NCI-H526 treated with DMSO at 0.1 percent for 48 hours (cell line): ENCODE measurements at regions not wholly inside any gene's neighbourhood (a gene's known extent, or its start where the extent isn't known, plus 50 kb on each side); places are given as distances from the start of the nearest gene placed in this dataset.

ENCODE experiments used
- DNase-seq: peaks from one replicate; lab custom pipeline; 2025; lab: John Stamatoyannopoulos, UW

DNA sequence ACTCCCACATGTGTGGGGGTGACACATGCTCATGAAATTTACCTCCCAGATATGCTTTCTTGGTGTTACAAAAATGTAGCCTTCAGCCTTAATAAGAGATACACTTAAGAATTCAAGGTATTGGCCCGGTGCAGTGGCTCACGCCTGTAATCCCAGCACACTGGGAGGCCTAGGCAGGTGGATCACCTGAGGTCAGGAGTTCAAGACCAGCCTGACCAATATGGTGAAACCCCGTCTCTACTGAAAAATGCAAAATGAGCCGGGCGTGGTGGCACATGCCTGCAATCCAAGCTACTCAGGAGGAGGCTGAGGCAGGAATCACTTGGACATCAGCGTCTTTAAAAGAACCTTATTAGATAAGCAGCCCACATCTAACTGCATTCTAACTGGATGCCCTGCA, 614.3 kb upstream of the CDH4 start:
- DNase-seq = no peak

DNA sequence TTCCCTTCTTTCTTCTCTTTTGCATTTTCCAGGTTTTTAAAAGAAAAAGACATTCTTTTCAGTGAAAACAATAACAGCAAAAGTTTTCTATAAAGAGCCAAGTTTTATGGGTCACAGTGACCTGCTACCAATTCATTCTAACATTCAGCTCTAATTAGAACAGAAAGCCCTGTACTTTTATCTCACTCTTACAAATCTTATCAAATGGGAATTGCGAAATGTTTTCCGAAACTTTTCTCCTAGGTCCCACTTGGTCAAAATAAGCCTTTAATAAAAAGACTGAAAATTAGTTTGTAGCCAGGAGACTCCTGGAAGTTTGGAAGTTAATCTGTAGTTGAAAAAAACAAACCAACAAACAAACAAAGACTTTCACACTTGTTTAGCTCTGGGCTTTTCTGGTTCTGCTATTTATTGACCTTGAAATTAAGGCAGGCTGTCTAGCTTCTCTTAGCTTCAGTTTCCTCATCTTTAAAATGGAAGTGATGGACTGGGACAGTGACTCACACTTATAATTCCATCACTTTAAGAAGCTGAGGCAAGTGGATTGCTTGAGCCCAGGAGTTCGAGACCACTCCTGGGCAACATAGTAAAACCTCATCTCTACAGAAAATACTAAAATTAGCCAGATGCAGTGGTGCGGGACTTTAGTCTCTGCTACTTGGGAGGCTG, 613.5 kb upstream of the CDH4 start:
- DNase-seq = no peak

DNA sequence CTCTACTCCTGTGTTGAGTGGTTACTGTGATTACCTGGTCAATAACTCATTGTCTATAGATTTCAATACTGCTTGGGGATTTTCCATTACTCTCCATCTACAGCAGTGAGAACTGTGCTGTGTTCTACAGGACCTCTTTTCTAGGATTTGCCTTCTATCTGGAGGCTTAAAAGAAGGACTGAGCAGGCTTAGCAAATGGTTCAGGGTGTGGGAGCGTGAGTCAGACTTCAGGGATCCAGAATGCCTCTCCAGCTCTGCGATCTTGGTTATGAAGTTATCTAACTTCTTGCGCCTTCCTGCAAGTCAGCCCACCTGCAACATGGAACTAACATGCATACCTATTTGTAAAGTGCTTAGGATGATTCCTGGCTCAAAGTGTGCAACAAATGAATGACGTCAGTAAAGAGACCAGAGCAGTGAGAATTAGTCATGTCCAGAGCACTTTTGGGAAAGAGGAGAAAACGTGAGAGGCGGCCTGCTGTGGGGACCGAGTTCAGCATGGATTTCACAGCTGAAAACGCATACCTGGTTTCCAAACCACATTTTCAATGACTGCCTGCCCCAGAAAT, 610.1 kb upstream of the CDH4 start:
- no peak for DNase-seq

DNA sequence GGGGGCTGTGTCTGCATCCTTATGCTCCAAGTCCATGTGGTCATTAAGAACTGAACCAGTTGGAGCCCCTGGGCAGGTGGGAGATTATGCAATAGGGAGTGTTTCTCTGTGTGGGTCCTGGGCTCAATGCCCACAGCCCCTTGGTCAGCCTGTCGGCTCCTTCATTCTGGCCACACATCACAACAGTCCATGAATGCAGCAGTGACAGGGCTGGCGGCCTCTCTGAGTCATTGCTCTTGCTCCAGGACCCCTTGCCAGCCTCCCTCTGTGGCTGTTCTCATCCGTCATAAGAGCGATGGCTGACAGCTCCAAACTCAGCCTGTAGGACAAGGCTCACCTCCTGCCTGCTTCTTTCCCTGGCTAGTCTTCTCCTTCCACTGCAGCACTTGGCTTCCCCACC, 609.5 kb upstream of the CDH4 start:
- no peak for DNase-seq

DNA sequence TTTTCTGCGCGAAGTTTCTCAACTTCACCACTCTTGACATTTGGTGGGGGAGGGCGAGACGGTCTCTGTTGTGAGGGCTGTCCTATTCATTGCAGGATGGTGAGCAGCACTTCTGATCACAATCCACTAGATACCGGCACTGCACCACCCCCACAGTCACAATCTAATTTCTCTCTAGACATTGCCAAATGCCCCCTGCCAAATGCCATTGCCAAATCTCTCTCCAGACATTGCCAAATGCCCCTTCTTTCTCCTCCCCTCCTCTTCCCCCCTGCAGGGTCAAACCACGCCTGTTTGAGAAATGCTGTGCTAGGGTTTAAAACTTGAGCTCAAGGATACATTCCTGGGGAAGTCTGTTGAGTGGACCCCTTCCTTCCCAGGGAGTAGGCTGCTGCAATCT, 603.5 kb upstream of the CDH4 start:
- no peak for DNase-seq

DNA sequence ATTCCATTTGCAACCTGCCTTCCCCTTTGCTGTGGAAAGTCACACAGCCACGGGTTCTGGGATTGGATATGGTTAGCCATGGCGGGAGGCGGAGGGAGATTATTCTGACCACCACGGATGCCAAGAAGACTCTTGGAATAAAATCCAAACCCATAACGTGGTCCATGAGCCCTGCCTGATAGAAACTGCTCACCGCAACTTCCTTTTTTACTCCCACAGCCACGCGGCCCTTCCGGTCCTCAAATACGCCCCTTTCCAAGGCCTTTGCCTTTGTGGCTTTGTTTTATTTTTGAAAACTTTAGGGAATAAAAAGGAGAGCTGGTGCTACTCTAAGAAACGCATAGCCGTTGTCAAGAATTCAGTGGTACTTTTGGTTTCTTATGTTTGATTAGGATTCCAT, 602.5 kb upstream of the CDH4 start:
- no peak for DNase-seq

DNA sequence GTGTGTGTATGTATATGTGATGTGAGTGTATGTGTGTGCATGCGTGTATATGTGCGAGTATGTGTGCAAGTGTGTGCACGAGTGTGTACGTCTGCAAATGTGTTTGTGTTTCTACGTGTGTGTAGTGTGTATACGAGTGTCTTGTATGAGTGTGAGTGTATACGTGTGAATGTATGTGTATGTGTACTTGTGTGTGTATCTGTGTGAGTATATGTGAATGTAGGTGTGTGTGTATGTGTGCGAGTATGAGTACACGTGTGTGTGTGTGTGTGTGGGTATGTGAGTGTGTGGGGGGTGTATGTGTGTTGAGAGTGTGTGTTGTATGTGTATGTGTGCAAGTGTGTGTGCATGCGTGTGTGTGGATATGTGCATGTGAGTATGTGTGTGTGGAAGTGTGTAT, 602.0 kb upstream of the CDH4 start:
- no peak for DNase-seq

DNA sequence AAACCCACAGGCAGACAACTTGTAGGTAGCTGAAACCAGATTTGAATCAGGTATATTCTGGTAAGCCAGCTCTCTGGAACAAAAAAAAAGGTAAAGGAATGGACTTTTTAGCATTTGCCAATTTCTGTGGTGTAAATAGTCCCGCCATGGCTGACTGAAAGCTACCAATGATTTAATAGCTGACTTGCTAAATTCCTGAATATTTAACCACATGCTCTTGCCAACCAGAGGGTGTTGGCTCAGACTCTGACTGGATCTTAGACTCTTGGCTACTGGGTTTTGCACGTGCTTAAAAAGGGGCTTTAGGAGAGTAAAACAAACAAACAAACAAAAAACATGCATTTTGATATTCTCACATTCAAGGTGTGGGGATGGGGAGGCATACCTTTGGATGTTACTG, 600.0 kb upstream of the CDH4 start:
- no peak for DNase-seq

DNA sequence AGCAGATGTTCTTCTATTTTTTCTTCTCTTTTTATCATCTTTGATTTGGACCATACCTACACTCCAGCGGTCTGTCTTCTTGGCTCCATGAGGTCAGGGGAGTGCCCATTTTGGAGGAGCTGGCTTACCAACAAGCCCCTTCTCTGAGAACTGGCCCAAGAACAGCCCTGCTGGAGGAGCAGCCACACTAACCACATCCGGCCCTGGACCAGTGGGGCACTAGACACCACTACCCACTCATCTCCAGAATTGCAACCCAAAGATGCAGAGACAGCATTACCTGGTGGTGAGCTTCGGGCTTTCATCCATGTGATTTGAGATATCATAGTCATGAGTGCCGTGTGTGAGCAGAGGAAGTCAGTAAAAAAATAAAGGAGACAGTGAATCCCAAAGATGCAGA, 599.4 kb upstream of the CDH4 start:
- no peak for DNase-seq

DNA sequence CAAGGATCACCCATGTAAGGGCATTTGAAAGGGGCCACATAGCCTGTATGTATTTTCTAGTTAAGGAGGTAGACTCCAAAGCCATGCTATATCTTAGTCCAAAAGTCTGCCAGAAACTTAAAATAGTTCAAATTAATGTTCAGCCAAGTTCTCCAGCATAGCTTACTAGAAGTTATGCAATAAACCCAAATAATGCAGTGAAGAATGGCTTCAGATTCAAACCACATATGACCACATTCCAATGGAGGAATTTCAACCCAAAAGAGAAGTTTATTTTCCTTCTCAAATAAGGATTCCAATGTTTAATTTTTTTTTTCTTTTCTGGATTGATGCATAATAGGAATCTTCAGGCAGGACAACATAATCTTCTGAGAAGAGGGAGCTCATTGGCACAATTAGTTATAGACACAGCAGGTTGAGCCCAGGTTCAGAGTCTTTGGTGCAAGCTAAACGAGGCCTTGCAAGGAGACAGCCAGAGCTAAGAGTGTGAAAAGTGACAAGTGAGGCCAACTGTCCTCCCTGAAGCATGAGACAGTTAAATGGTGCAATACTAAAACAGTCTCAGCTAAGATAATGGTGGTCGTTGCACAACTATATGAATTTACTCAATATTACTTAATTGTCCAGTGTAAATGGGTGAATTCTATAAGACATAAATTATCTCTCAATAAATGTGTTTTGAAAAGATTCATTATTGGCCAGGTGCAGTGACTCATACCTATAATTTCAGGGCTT, 598.8 kb upstream of the CDH4 start:
- no peak for DNase-seq

DNA sequence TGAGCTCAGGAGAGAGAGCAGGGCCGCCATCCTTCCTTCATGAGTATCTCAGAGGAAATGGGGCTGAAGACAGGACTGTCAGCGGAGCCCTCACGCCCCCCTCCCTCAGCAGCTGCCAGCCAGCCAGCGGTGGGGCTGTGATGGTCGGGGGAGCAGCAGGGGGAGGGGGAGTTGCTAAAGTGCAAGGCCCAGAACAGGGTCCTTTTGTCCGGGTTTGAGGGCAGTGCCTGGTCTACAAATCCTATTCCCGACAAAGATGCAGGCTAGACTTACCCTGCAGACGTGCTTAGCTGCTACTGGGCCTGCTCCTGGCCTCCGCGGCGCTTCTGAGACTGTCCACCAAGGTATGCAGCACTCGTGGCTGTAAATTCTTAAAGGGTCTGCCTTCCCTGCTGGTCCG, 593.4 kb upstream of the CDH4 start:
- DNase-seq = no peak

DNA sequence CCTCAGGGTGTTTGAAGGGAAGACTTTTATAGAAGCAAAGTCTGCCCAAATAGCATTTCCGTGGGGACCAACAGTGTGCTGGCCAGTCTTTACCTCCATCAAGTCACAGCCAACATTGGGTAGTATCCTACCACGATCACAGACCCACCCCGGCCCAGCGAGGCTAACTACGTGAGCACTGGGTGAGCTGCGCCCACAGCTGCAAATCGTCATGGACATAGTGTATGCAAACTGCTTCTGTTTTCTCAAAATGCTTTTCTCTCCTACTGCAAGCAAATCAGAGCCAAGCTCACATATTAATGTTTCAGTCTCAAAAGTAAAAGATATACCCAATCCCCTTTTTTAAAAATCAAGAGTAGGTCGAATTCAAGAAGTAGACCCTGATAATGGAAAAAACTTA, 592.8 kb upstream of the CDH4 start:
- DNase-seq = no peak

DNA sequence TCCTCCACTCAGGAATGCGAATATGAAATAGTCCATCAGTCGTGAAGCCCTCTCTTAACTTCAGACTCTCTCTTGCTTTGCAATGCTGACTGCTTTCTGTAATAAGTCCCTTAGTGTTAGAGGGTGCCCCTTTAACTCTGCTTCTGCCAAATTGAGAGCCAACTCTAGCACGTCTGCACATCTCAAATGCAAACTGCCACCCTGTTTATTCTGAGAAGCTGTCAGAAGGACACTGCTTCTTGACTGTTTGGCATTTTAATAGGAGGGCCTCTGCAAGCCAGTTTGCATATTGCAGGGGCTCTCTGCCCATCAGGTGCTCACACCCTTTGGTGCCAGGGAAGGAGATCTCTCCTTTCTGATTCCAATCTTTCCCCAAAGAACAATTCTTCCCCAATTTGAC, 589.8 kb upstream of the CDH4 start:
- peak; percentile 11 for DNase-seq

DNA sequence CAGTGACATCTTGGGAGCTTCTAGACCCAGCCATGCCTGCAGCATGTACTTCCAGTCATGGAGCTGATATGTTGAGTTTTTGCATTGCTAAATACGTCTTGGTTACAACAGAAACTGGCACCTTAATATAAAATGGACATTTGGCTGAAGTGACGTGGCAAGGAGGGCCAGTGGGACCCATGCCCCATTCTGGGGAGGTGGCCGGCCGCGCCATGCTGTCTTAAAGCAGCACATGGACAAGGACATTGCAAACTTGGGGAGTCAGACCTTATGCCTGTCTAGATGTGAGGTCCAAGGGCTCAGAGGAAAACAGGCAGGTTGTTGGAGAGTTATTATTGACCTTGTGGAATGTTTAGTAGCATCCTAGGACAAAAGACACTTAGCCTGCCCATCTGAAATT, 588.0 kb upstream of the CDH4 start:
- no peak for DNase-seq

DNA sequence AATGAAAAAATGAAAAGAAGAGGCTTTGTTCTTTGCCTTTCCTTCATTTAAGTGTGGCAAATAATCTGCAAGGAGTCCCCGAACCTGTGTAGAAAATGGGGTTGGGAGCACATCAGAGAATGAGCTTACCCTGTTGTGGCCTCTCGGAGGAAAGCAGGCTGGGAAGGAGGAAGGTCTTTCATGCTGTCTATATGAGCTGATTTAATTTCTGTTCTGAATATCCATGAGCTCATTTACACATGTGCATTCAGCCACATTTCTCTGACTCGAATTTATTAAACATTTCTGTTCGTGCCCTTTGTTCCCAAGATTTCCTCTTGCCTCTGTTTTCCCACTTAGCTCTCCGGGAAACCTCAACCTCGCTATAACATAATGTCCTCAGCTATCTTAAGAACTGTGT, 584.4 kb upstream of the CDH4 start:
- no peak for DNase-seq

DNA sequence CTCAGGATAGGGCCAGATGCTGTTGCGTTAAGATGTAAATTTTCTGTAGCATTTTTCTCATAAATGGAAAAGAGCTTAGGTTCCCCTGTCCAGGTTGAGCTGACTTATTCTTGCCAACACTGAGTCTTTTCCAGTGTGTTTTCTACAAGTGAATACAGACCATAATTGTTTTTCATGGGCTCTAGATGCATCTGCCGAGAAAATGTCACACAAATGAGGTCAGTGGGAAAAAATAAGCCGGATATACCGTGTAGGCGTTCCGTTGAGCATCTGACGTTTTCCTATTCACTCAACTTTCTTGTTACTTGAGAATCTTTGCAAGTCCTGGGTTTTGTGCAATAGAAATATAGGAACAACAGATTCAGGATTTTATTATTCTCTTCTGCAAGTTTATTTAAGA, 582.9 kb upstream of the CDH4 start:
- DNase-seq = no peak

DNA sequence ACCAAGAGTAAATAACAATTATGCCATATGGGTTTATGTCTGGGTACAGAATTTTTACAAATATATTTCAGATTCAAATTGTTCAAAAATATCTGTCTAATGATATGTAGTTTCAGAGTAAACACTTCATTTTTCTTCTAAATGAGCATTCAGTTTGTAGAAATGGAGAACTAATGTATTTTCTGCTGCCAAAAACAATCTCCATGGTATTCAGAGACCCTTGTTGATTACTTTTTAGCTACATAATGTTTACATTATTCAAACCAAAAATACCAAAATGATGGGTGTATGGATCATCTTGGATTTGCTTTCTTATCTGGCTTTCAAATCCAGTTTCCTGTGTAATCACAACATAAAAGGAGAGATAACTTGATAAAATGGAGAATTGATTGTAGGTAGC, 576.0 kb upstream of the CDH4 start:
- no peak for DNase-seq

DNA sequence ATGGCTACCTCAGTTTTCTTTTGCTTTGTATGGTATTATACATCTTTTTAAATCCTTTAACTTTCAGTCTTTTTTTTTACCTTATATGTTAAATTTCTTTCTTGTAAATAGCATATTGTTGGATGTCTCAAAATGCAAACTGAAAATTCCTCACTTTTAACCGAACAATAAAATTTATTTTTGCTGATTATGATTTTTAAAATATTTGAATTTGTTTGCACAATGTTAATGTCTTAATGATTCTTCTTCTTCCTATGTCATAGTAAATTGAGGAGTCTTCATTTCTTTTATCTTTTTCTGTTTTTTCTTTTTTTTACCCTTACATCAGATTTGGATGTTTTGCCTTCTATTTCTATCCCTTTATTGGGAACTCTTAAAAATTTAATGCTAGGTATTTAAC, 574.2 kb upstream of the CDH4 start:
- DNase-seq = no peak

DNA sequence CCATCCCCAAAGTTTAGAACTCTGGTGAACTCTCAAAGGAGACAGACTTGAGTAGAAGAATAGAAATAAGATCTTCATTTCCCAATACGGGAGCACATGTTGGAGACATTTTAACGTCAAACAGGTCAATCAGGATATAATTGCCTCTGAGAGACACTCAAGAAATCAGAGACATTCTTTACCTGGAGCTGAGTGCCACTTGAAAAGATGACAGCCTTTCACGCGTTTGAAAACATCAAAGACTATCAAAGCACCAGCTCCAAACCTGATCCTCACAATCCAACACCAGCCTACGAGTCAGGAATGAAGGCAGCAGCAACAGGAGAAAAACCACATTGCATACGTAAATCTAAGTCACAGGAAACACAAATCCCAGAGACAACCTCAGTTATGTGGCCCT, 571.5 kb upstream of the CDH4 start:
- no peak for DNase-seq

DNA sequence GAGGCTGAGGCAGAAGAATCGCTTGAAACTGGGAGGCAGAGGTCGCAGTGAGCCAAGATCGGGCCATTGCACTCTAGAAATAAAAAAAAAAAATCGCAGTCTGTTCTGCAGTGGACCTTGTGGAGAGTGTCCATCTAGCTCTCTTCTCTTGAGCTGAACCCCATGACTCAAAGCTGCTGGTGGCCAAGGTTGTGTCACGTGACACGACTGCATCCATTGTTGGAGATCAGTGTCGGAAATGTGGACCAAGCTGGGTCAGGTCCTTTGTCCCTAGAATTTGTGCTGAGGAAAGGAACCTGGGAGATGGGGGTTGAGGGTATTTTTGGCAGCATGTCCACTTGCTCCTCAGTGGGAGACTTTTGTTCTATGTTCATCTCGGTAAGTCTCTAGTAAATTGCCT, 564.8 kb upstream of the CDH4 start:
- DNase-seq = no peak

DNA sequence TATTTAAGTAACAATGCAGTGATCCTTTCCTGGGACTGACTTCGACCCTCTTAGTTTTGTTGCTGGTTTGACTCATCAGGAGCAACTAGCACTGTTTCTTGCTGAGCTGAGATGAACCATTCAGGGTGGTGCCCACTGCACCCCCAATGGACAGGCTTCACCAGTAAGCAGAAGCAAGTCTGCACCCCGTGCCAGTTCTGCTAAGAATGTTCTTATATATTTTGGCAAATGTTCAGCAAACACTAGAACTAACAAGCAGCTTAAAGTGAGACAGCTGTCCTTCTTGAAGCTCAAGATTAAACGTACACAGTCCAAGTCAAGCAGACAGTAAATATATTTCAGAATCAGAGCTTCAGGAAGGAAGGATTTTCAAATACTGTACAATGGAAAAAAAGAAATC, 561.3 kb upstream of the CDH4 start:
- no peak for DNase-seq

DNA sequence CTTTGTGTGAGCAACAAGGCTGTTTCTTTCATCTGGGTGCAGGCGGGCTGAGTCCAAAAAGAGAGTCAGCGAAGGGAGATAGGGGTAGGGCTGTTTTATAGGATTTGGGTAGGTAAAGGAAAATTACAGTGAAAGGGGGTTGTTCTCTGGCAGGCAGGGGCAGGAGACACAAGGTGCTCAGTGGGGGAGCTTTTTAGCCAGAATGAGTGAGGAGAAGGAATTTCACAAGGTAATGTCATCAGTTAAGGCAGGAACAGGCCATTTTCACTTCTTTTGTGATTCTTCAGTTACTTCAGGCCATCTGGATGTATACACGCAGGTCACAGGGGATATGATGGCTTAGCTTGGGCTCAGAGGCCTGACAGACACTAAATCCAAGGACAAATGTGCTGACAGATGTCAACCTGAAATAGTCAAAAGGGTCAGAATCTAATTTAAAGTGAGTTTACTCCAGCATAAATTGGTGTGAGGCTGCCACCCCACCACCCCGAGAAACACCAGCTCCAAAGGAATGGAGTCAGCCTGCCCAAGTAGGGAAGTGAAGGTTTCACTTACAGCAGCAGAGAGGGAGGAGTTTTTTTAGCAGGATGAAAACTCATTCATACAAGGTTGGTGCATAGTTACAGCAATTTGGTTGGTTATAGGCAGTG, 560.0 kb upstream of the CDH4 start:
- DNase-seq = no peak

DNA sequence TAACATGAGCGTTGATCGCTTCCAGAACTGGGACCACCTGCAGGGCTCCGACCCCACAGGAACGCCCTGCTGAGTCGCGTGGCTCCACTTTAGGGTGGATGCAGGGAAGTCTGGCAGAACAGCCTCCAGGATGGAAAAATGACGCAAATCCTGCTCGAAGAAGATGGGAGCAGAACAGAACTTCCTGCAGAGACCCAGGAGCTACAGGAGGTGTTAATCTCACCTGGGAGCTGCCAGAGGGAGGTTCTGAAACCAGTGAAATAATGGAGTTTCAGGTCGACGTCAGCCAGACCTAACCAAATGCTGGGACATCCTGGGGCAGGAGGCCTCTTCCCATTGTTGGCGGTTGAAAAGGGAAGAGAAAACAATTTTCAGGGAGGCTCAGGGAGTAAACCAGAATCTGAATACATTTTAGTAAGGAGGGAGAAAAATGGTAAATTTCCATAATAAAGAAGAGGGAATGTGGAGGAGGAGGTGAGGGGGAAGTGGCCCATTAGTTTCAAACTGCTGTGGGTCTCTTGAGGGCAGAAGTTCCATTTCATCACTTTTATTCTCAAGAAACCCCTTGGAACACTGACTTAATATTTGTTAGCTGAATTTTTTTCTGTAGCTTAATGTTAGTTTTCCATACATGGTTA, 558.4 kb upstream of the CDH4 start:
- DNase-seq = no peak
